GM18499 (cell line): ENCODE measurements at regions not wholly inside any gene's neighbourhood (a gene's known extent, or its start where the extent isn't known, plus 50 kb on each side); places are given as distances from the start of the nearest gene placed in this dataset.

Source experiments
- ATAC-seq: cut with Tn5 transposase; IDR thresholded peaks from one replicate; pipeline ENCODE4 v1.9.1; 2021; ENCODE audit warnings: moderate number of reproducible peaks; ENCODE audit not compliant: insufficient read depth, unreplicated experiment

GRCh38 chr10:65805993-65806392 lies 1119.8 kb upstream of the LRRTM3 start:
- no peak for ATAC-seq

DNA sequence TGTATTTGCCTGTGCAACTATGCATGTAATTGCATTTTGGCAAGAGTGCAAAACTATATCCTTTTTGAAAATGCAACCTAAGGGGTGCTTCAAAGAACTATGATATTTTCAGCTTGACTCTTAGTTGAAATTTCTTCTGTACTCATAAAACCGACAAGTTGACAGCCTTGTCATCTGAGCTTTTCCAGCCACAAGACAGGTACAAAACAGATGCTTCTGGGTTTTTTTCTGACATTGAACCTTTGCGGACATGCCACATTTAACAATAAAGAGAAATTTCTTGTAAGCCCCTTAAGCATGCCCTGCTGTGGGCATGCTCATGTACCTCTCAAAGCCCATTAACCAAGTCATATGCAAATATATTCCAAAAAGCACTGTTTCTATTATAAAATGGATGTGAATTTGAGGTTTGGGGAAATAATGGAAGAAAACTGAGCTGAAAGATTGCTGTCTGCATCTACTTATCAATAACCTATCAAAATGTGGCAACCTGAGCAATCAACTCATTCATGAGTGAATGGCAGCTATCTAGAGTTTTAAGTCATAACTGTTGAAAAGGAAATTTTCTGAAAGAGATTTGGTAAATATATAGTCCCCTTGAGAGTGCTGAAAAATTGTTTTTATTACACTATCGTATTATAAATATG lies 1117.0 kb upstream of the LRRTM3 start:
- no peak for ATAC-seq

DNA sequence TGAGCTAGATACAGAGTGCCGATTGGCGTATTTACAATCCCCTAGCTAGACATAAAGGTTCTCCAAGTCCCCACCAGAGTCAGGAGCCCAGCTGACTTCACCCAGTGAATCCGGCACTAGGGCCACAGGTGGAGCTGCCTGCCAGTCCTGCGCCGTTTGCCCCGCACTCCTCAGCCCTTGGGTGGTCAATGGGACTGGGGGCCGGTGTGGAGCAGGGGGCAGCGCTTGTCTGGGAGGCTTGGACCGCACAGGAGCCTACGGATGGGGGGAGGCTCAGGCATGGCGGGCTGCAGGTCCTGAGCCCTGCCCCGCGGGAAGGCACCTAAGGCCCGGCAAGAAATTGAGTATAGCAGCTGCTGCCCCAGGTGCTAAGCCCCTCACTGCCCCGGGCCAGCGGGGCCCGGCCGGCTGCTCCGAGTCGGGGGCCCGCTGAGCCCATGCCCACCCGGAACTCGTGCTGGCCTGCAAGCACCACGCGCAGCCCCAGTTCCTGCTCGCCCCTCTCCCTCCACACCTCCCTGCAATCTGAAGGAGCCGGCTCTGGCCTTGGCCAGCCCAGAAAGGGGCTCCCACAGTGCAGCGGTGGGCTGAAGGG lies 1113.8 kb upstream of the LRRTM3 start:
- ATAC-seq: no peak

DNA sequence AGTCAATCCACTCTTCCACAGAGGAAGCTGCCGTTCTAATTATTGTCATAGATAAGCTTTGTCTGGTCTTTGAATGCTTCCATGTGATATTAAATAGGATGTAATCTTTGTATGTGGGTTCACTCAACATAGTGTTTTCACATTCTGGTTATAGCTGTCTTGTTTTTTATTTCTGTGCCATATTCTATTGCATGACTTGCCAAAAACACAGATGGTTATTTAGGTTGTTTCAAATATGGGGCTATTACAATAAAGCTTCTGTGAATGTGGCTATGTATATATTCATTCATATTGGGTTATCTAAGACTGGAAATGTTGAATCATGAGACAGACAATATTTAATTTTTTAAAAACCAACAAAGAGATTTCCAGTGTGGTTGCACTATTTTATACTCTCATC lies 1109.3 kb upstream of the LRRTM3 start:
- ATAC-seq: no peak

- no peak for ATAC-seq
Measured at GRCh38 chr10:65818990-65819389, 1106.8 kb upstream of the LRRTM3 start.

- no peak for ATAC-seq
Measured at GRCh38 chr10:65827359-65827758, 1098.5 kb upstream of the LRRTM3 start.

- ATAC-seq: no peak
Measured at GRCh38 chr10:65838811-65839210, 1087.0 kb upstream of the LRRTM3 start.

GRCh38 chr10:65843203-65843602 lies 1082.6 kb upstream of the LRRTM3 start:
- no peak for ATAC-seq

DNA sequence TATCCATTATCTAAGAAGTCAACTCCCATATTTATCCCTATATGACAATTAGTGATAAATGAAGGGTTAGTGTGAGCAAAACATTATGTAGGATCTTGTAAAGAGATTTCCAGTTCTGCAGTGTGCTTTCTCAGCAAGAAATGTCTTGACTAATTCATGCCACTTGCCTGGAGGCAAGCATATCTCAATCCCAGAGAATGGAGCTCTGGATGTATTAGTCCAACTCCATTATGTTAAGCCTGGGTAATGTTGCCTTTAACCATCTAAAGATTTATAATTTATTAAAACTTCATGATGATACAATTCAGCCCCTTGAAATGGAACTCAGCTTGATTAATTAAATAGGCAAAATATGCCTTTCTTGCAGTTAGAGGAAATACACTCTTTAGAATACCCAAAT lies 1079.9 kb upstream of the LRRTM3 start:
- no peak for ATAC-seq

DNA sequence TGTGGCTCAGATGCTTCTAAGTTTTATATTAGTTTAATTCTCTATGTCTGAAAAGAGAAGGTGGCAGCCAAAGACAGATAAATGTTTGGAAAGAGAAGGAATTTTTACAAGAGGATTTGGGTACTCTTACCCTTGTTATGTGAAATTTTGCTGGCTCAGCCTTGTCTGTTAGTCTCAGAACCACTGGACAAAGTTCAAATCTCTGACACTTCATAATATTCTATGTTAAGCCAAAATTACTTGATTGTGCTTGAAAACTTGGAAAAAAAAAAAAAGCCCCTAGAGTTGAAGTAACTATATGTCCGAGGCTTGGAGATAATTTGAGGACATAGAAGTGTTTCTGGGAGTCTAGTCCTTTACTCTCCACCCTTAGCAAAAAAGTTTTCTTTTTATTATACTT lies 1079.3 kb upstream of the LRRTM3 start:
- no peak for ATAC-seq

- ATAC-seq: no peak
Measured at GRCh38 chr10:65846949-65847348, 1078.9 kb upstream of the LRRTM3 start.

DNA sequence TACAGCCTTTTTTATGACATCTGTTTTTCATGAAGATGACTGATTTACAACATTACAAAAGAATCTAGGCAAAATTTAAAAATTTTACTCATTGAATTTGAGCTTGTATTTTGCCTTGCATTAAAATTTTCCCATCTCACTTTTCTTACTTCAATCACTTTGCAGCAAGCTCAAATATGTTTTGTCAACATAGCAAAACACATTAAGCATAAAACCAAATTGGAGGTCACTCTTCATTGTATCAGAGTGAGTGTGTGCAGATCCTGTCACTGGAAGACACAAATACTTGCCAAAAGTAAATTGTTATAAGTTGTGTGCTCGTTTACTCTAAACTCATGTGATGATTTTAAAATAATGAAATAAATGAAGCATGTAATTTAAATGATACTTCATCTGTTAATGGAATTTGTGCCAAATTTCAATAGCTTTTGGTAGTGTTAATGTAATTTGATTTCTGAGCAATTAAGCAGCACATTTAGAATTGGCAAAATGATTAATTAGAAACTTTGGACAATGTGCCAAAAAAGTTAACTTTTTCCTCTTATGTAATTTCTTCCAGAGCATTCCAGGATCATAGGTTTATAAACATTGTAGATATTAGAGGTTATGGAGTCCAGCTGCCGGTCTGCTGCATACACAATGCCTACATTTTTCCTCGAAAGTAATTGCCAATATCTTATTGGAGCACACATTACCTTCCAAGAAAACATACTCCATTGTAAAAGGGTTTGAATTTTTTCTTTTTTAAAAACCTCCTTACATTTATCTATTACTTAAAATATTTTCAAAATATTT lies 1078.2 kb upstream of the LRRTM3 start:
- ATAC-seq: no peak

DNA sequence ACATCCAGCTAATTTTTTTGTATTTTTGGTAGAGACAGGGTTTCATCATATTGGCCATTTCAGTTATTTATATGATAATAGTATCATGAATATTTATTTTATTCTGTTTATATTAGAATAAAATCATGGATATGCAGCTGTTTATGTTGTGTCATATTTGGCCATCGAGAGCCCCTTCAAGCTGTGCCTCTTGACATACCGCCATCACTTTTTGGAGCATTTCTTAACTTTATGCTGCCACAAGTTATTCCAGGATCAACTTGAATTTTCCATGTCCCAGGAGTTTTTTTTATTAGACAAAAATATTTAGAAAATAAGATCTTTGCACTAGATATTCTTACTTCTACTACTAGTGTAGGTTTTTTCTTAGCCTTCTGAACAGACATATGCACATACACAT lies 1067.0 kb upstream of the LRRTM3 start:
- no peak for ATAC-seq

DNA sequence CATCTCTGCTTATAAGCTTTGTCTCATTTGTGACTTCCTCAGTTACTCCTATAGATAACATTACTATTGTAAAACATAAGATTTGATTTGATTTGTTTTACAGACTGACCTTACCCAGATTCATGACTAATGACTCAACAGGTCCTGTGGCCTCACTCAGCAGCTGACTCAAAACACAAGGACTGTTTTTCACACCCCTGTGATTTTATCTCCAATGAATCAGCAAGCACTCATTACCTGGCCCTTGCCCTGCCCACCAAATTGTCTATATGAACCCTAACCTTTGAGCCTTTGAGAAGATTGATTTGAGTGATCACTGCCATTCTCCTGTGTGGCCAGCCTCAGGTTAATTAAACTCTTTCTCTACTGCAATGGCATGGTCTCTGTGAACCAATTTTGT lies 1064.6 kb upstream of the LRRTM3 start:
- ATAC-seq: peak; percentile 64
